ENCODE measurements at regions not wholly inside any gene's neighbourhood (a gene's known extent, or its start where the extent isn't known, plus 50 kb on each side); places are given as distances from the start of the nearest gene placed in this dataset.

- CTCF ChIA-PET = no interaction called here
- no peak for TF ChIP-seq SIN3A (IDR thresholded peaks at IDR 0.05; ENCODE audit: borderline replicate concordance, insufficient read depth, low read depth, low read length)
- TF ChIP-seq, protein P1, sequence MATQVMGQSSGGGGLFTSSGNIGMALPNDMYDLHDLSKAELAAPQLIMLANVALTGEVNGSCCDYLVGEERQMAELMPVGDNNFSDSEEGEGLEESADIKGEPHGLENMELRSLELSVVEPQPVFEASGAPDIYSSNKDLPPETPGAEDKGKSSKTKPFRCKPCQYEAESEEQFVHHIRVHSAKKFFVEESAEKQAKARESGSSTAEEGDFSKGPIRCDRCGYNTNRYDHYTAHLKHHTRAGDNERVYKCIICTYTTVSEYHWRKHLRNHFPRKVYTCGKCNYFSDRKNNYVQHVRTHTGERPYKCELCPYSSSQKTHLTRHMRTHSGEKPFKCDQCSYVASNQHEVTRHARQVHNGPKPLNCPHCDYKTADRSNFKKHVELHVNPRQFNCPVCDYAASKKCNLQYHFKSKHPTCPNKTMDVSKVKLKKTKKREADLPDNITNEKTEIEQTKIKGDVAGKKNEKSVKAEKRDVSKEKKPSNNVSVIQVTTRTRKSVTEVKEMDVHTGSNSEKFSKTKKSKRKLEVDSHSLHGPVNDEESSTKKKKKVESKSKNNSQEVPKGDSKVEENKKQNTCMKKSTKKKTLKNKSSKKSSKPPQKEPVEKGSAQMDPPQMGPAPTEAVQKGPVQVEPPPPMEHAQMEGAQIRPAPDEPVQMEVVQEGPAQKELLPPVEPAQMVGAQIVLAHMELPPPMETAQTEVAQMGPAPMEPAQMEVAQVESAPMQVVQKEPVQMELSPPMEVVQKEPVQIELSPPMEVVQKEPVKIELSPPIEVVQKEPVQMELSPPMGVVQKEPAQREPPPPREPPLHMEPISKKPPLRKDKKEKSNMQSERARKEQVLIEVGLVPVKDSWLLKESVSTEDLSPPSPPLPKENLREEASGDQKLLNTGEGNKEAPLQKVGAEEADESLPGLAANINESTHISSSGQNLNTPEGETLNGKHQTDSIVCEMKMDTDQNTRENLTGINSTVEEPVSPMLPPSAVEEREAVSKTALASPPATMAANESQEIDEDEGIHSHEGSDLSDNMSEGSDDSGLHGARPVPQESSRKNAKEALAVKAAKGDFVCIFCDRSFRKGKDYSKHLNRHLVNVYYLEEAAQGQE (IDR thresholded peaks at IDR 0.05; ENCODE audit: insufficient read depth in 1 of 2, low read depth in 2 of 2, low read length in 1 of 2) = no peak
- no peak for TF ChIP-seq TCF7L2 (IDR thresholded peaks at IDR 0.05; ENCODE audit: low read depth, low read length)
- no peak for TF ChIP-seq CTCF (IDR thresholded peaks at IDR 0.05)
- no peak for TF ChIP-seq POLR2AphosphoS5 (IDR thresholded peaks at IDR 0.05; ENCODE audit: low read depth, low read length)
- Histone ChIP-seq H3K4me3 (ENCODE audit: low read depth in 2 of 2, low read length in 2 of 2) (no peak overlapping the region), H3K36me3 (ENCODE audit: control insufficient read depth, insufficient read depth, low read length) (no peaks in the 10 kb centered on the region), H3K9me3 (ENCODE audit: control insufficient read depth, insufficient read depth, low read depth, low read length) (no peaks in the 10 kb centered on the region), H3K4me1 (ENCODE audit: control insufficient read depth, insufficient read depth, low read length) (no peaks in the 10 kb centered on the region), H3K27me3 (ENCODE audit: control insufficient read depth, insufficient read depth, low read length) (peaks cover 12% of the 10 kb centered on the region; the same call in 1 of the 2 replicates), H3K27ac (ENCODE audit: low read length) (no peak overlapping the region)
- in situ Hi-C loops (cut with HindIII; ENCODE audit: low pct_unique_long_range_greater_than_20kb, low sequenced_read_pairs) (no loop called here), intact Hi-C loops (cut with micrococcal nuclease; ENCODE audit: unreplicated experiment) (no loop called here)
- POLR2A ChIA-PET = no interaction called here
- BruUV-seq (replicated peaks) = no TSS peak
- DNase-seq (ENCODE audit: low read depth, low spot score) (no peak), ATAC-seq (no peak)
Observed at GRCh38 chr10:91080776-91081175, 139.7 kb upstream of the PCGF5 start.

- H3K27me3 ChIP-seq (ENCODE audit: control insufficient read depth, insufficient read depth, low read length) = peaks cover 12% of the 10 kb centered on the region; the same call in 1 of the 2 replicates
- H3K4me3 ChIP-seq (ENCODE audit: low read depth in 2 of 2, low read length in 2 of 2) = no peak overlapping the region
- no TSS peak for BruUV-seq (replicated peaks)
- no peak for TF ChIP-seq SIN3A (IDR thresholded peaks at IDR 0.05; ENCODE audit: borderline replicate concordance, insufficient read depth, low read depth, low read length)
- no peak for TF ChIP-seq TCF7L2 (IDR thresholded peaks at IDR 0.05; ENCODE audit: low read depth, low read length)
- TF ChIP-seq, protein P1 (IDR thresholded peaks at IDR 0.05; ENCODE audit: insufficient read depth in 1 of 2, low read depth in 2 of 2, low read length in 1 of 2) = no peak
- TF ChIP-seq POLR2AphosphoS5 (IDR thresholded peaks at IDR 0.05; ENCODE audit: low read depth, low read length) = no peak
- intact Hi-C loops (cut with micrococcal nuclease; ENCODE audit: unreplicated experiment) (no loop called here), in situ Hi-C loops (cut with HindIII; ENCODE audit: low pct_unique_long_range_greater_than_20kb, low sequenced_read_pairs) (no loop called here)
- ATAC-seq (no peak), DNase-seq (ENCODE audit: low read depth, low spot score) (no peak)
- ChIA-PET CTCF (no interaction called here), POLR2A (no interaction called here)
- H3K9me3 ChIP-seq (ENCODE audit: control insufficient read depth, insufficient read depth, low read depth, low read length) = no peaks in the 10 kb centered on the region
- no peaks in the 10 kb centered on the region for H3K36me3 ChIP-seq (ENCODE audit: control insufficient read depth, insufficient read depth, low read length)
- no peaks in the 10 kb centered on the region for H3K4me1 ChIP-seq (ENCODE audit: control insufficient read depth, insufficient read depth, low read length)
- H3K27ac ChIP-seq (ENCODE audit: low read length) = no peak overlapping the region
Observed at GRCh38 chr10:91082447-91082846, 138.0 kb upstream of the PCGF5 start.
